ENCODE measurements at regions not wholly inside any gene's neighbourhood (a gene's known extent, or its start where the extent isn't known, plus 50 kb on each side); places are given as distances from the start of the nearest gene placed in this dataset.

DNA sequence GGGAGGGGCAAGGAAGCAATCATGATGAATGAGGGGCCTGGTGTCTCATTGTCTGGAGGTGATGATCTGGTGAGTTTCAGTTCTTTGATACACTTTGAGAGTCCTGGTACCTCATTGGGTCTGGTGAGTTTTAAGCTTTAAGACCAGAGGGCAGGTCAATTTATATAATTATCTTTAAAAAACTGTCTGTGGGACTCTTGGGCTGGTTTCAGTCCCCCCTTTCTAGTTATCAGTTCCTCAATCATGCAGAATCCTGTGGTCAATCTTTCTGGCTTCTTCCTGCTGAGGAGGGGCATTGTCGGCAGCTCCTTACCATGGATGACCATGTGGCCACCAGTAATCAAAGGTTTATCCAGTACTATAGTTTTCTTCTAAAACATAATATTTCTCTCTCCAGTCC is 789.1 kb downstream of the PCDH18 start:
- no peak for DNase-seq

GRCh38 chr4:136742333-136742732 is 790.0 kb downstream of the PCDH18 start:
- DNase-seq: no peak

DNA sequence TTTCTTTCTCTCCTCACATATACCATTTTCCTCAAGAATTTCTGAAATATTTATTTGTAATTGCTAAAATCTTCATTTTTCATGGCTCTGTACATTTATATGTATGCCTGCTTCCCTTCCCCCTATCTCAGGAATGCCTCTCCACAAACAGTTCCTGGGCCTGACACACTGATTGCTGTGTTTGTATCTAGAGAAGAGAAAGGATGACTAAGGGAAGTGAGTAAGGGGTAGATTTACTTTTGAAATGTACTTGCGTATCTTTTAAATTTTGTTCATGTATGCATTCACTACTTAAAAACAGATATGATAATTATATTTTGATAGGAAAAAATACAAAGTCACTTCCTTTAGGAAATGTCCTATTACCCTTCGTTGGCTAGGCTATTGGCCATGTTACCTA is 790.8 kb downstream of the PCDH18 start:
- no peak for DNase-seq

GRCh38 chr4:136740326-136740725 is 792.0 kb downstream of the PCDH18 start:
- DNase-seq: no peak

- no peak for DNase-seq
Measured at GRCh38 chr4:136737066-136737465, 795.2 kb downstream of the PCDH18 start.

DNA sequence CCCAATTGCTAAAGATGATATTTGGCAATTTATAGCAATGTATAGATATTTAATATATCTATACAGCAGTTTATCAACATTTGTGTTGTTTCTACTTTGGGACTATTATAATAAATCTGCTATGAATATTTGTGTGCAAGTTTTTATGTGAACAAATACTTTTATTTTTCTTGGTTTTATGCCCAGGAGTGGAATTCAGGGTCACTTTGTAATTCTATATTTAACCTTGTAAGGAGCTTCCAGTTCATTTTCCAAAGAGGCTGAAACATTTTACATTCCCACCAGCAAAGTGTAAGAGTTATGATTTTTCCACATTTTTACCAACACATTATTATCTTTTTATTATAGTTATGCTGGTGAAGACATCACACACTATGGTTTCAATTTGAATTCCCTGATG is 801.3 kb downstream of the PCDH18 start:
- DNase-seq: no peak

GRCh38 chr4:136725286-136726081 is 806.8 kb downstream of the PCDH18 start:
- no peak for DNase-seq

GRCh38 chr4:136713140-136713539 is 819.2 kb downstream of the PCDH18 start:
- DNase-seq: no peak

DNA sequence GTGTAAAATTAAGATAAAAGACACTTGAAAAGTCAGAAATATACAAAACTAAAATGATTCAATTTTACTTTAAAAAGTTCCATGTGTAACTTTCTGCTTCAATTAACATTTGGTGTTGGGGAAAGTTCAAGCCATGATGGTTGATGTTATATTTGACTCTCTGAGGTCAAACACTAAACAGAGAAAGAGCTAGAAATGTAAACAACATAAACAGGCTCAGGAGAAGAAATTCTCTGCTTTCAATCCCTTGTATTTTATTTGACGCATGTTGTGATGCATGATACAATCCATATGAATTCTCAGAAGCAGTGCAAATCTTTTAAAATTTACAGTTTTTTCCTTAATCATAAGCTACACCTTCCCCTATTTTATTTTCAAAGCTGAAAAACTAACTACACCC is 822.4 kb downstream of the PCDH18 start:
- DNase-seq: no peak

- DNase-seq: no peak
Measured at GRCh38 chr4:136706942-136707341, 825.4 kb downstream of the PCDH18 start.

DNA sequence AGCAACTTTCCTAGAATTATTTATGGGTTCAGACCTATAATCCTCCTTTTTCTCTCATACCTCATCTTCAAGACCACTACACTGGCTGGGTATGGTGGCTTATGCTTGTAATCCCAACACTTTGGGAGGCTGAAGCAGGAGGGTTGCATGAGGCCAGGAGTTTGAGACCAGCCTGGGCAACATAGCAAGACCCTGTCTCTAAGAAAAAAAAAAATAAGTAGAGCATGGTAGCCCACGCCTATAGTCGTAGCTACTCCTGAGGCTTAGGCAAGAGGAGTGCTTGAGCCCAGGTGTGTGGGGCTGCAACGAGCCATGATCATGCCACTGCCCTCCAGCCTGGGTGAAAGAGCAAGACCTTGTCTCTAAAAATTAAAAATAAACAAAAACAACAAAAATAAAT is 832.4 kb downstream of the PCDH18 start:
- no peak for DNase-seq

DNA sequence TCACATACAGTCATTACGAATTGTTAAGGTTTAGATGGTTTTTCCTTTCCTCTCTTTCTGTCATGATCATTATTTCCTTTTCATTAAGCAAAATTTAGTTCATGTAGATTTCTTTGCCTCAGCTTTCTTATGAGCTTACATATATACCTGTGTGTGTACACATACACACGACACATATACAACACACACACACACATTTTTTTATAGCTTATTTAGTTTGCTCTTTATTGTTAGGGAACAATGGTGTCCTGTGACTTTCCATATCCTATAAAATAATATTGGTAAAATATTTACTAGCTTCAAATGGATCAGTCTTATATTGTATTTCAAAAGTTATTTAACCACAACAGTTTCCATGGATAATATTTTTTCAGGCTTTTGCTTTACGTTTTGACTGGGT is 840.7 kb downstream of the PCDH18 start:
- no peak for DNase-seq

DNA sequence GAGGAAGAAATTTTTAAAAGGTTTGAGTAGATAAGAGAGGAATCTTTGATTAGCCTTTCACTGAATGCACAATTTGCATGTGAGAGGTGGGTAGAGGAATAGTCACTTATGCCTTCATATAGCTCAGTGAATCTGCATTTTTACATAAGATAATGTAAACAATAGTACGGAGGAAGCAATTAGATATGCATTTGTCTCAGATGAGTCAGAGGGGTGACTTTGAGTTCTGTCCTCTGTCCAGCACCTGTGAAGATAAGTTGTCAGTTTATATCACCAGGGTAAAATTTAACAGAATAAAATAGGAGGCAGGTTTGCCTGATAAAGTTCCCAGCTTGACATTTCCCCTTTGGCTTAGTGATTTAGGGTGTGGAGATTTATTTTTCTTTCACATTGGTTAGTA is 841.9 kb downstream of the PCDH18 start:
- no peak for DNase-seq

DNA sequence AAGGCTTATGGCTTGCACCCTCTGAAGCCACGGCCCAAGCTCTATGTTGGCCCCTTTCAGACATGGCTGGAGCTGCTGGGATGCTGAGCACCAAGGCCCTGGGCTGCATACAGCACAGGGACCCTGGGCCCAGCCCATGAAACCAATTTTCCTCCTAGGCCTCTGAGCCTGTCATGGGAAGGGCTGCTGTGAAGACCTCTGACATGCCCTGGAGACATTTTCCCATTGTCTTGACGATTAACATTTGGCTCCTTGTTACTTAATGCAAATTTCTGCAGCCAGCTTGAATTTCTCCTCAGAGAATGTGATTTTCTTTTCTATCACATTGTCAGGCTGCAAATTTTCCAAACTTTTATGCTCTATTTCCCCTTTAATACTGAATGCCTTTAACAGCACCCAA is 844.7 kb downstream of the PCDH18 start:
- no peak for DNase-seq

- no peak for DNase-seq
Measured at GRCh38 chr4:136687118-136687517, 845.2 kb downstream of the PCDH18 start.

DNA sequence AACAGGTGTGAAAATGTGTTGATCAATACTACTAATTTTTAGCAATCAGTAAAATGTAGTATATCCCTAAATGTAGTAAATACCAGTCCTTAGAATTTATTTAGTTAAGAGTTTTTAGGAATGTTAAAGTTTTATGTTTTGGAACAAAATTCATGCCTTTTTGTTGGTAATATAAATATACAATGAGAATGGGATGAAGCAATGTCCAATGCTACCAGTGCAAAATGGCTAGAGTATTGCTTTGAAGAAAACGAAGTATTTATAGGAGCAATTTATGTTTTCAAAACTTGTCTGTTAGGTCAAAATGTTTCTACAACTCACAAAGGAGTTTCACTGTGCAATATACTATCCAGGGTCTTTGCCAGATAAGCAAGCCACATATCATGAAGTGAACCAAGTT is 851.5 kb downstream of the PCDH18 start:
- DNase-seq: no peak

DNA sequence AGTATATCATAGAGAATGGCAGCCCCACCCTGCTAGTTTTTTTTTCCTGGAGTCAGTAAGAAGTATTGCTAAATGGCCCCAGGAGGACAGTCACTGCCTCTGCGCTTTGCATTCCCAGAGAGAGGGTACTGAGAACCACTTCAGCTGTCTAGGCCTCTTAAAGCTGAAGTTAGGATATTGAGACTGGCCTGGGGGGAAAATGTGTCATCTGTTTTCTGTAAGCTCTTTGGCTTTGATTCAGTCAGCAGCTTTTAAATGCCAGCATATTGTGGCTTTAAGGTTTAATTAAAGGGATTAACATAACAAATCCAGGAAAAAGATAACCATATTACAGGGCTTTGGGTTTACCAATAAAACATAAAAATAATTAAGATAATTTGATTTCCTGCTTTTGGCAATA is 852.0 kb downstream of the PCDH18 start:
- no peak for DNase-seq

DNA sequence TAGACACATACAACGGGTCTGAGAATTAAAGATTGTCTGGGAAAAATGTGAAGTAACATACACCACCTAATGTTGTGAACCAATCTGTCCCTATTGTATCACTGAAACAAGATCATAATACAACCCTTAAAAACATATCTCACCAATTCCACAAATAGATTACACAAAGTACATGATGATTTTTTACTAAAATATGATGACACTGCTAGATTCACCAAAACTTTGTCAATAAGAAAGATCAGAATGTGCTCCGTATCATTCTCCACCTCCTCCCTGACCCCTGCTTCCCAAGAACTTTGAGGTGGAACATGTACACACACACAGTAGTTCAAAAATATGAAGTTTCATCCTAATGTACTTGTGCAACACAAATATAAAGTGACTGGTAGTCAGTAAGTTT is 862.0 kb downstream of the PCDH18 start:
- no peak for DNase-seq

DNA sequence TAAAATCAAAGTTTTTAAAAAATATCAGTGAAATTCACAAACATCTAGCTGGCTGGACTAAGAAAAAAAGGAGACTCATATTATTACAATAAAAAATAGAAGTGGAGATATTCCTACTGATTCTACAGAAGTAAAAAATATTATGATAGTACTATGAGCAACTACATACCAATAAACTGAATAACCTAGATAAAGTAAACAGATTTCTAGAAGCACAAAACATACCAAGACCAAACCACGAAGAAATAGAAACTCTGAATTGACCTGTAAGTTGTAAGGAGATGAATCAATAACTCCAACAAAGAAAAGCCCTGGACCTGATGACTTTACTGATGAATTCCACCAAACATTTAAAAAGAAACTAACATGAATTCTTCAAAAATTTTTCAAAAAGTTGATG is 867.3 kb downstream of the PCDH18 start:
- DNase-seq: no peak

DNA sequence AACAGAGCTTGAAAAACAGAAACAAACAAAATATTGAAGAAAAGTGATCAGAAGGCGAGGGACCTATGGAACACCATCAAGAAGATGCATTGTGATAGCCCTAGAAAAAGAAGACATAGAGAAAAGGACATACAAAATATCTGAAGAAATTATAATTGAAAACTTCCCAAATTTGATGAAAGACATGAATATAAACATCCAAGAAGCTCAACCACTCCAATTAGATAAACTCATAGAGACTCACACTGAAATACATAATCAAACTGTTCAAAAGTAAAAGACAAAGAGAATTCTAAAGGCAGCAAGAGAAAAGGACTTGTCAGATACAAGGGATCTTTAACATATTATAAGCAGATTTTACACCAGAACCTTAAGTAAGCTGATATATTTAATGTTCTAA is 869.8 kb downstream of the PCDH18 start:
- no peak for DNase-seq

DNA sequence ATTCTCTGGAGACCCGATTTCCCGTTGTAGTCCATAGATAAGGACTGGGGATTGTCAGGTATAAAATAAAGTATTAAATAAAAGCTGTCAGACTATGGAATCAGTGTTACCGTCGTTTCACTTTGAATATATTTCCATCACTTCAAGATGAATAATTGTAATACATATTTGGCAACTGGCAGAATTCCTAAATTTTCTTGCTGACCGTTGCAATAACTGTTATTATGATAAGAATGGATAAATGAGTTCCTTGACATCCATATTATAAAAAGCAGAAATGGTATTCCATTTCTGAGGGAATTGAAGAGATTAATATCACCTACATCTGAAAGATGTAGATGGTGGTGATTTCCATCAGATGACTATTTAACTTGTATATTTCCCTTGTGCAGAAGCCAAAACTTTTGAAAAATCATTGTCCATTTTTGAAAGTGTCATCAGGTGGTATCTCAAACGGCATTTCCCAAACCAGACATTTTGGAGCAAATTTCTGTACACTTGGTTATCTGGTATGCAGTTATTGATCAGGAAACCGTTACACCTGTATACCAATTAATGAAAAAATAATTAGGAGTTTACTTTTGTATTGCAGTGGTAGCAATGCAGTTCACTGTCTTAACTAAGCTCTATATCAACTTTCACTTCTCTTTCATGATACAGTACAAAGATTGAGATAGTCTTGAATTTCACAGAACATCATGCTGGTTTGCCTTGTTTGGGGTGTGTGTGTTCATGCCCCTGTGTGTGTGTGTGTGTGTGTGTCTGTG is 878.5 kb downstream of the PCDH18 start:
- DNase-seq: no peak

DNA sequence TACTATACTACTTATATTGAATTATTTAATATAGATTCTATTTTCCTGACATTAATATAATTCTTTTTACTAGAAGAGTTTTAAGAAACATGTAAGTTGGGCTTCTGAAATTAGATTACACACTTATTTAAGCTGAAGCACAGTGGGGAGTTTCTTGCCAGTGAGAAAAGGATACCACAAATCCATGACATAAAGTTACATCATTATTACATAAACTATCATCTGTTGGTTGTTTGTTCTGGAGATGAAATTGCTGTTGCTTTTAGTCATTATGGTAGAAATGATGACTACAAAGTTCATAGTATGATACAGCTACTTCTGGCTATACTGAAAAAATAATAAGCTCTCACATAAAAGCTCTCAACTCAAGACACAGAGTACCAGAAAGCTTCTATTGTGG is 880.4 kb downstream of the PCDH18 start:
- no peak for DNase-seq

GRCh38 chr4:136651278-136651667 is 881.0 kb downstream of the PCDH18 start:
- DNase-seq: no peak

- DNase-seq: no peak
Measured at GRCh38 chr4:136650541-136651277, 881.6 kb downstream of the PCDH18 start.
